Loucy (cell line): ENCODE measurements at regions not wholly inside any gene's neighbourhood (a gene's known extent, or its start where the extent isn't known, plus 50 kb on each side); places are given as distances from the start of the nearest gene placed in this dataset.

Experiments used
- H2AFZ ChIP-seq: fragments of 200-600 bp; sonication (generic); 2 replicates; pipeline ENCODE4 v1.6.0; 2016; ENCODE audit warnings: antibody characterized with exemption, mild to moderate bottlenecking, low read length, moderate library complexity
- H3F3A ChIP-seq: fragments of 200-600 bp; 2 replicates; pipeline ENCODE4 v1.6.0; 2016; ENCODE audit warnings: antibody characterized with exemption, low read depth, mild to moderate bottlenecking
- H3K27me3 ChIP-seq: fragments of 200-600 bp; sonication (generic); 2 replicates; pipeline ENCODE4 v1.6.1; 2014; ENCODE audit warnings: low read length, mild to moderate bottlenecking; ENCODE audit not compliant: insufficient read depth, poor library complexity, severe bottlenecking
- H3K36me3 ChIP-seq: fragments of 200-600 bp; sonication (generic); 2 replicates; pipeline ENCODE4 v1.6.1; 2016; ENCODE audit warnings: low read length; ENCODE audit not compliant: insufficient read depth
- H3K4me1 ChIP-seq: fragments of 200-600 bp; sonication (generic); 2 replicates; pipeline ENCODE4 v1.5.1; 2014; ENCODE audit warnings: low read length, mild to moderate bottlenecking; ENCODE audit not compliant: insufficient read depth, poor library complexity, severe bottlenecking
- H3K4me2 ChIP-seq: fragments of 200-600 bp; sonication (generic); 2 replicates; pipeline ENCODE4 v1.6.0; 2014; ENCODE audit warnings: antibody characterized with exemption, low read length, low read depth, mild to moderate bottlenecking; ENCODE audit not compliant: poor library complexity, severe bottlenecking
- H3K4me3 ChIP-seq: fragments of 200-600 bp; sonication (generic); 2 replicates; pipeline ENCODE4 v1.5.1; 2014; ENCODE audit warnings: low read length, mild to moderate bottlenecking, mixed read lengths; ENCODE audit not compliant: poor library complexity, severe bottlenecking
- H3K79me2 ChIP-seq: fragments of 200-600 bp; sonication (generic); 2 replicates; pipeline ENCODE4 v1.6.1; 2014; ENCODE audit warnings: low read length; ENCODE audit not compliant: insufficient read depth
- H3K9ac ChIP-seq: fragments of 200-600 bp; sonication (generic); 2 replicates; pipeline ENCODE4 v1.6.0; 2014; ENCODE audit warnings: mild to moderate bottlenecking, low read depth, low read length, moderate library complexity; ENCODE audit not compliant: poor library complexity, severe bottlenecking
- H3K9me2 ChIP-seq: fragments of 200-600 bp; sonication (generic); replicated peaks from 2 replicates; pipeline ENCODE4 v1.6.1; 2016; ENCODE audit warnings: low read depth, low read length, mixed read lengths
- H3K9me3 ChIP-seq: fragments of 200-600 bp; sonication (generic); 2 replicates; pipeline ENCODE4 v1.6.1; 2014; ENCODE audit warnings: mild to moderate bottlenecking, antibody characterized with exemption, low read length, low read depth; ENCODE audit not compliant: insufficient read depth
- H4K20me1 ChIP-seq: fragments of 200-600 bp; sonication (generic); 2 replicates; pipeline ENCODE4 v1.6.0; 2014; ENCODE audit warnings: antibody characterized with exemption, low read length, mild to moderate bottlenecking; ENCODE audit not compliant: insufficient read depth, poor library complexity, severe bottlenecking
- CTCF ChIP-seq: fragments of 200-600 bp; sonication (generic); conservative IDR thresholded peaks from 2 replicates; pipeline ENCODE4 v1.5.1; 2014; ENCODE audit warnings: mild to moderate bottlenecking, antibody characterized with exemption, low read length
- EZH2phosphoT487 ChIP-seq: fragments of 200-600 bp; IDR thresholded peaks from 2 replicates; pipeline ENCODE4 v1.6.1; 2018; ENCODE audit warnings: antibody characterized with exemption, mild to moderate bottlenecking, moderate library complexity, borderline replicate concordance

- Histone ChIP-seq H4K20me1 (no peaks in the 10 kb centered on the region), H3K4me2 (no peak overlapping the region), H2AFZ (no peak overlapping the region), H3K27me3 (no peaks in the 10 kb centered on the region), H3K36me3 (no peaks in the 10 kb centered on the region), H3K79me2 (no peaks in the 10 kb centered on the region), H3K4me1 (no peaks in the 10 kb centered on the region), H3K9me3 (no peaks in the 10 kb centered on the region), H3K4me3 (no peak overlapping the region), H3F3A (no peaks in the 10 kb centered on the region), H3K9me2 (no peaks in the 10 kb centered on the region), H3K9ac (no peak overlapping the region)
- TF ChIP-seq EZH2phosphoT487 (no peak), CTCF (no peak)
Observed at GRCh38 chr2:18496516-18496915, 63.9 kb downstream of the RDH14 start.

GRCh38 chr2:18495058-18495457 lies 65.4 kb downstream of the RDH14 start:
- Histone ChIP-seq H3K36me3 (no peaks in the 10 kb centered on the region), H4K20me1 (no peaks in the 10 kb centered on the region), H3K9ac (no peak overlapping the region), H3K4me1 (no peaks in the 10 kb centered on the region), H2AFZ (no peak overlapping the region), H3K27me3 (no peaks in the 10 kb centered on the region), H3K79me2 (no peaks in the 10 kb centered on the region), H3K4me2 (no peak overlapping the region), H3K9me3 (no peaks in the 10 kb centered on the region), H3K9me2 (no peaks in the 10 kb centered on the region), H3K4me3 (no peak overlapping the region), H3F3A (no peaks in the 10 kb centered on the region)
- TF ChIP-seq EZH2phosphoT487 (no peak), CTCF (no peak)

- TF ChIP-seq EZH2phosphoT487 = no peak
- TF ChIP-seq CTCF = no peak
- H3F3A ChIP-seq = no peaks in the 10 kb centered on the region
- no peaks in the 10 kb centered on the region for H3K79me2 ChIP-seq
- no peaks in the 10 kb centered on the region for H3K9me3 ChIP-seq
- no peaks in the 10 kb centered on the region for H3K4me1 ChIP-seq
- no peak overlapping the region for H3K9ac ChIP-seq
- H3K4me3 ChIP-seq = no peak overlapping the region
- H3K4me2 ChIP-seq = no peak overlapping the region
- no peaks in the 10 kb centered on the region for H3K36me3 ChIP-seq
- H4K20me1 ChIP-seq = no peaks in the 10 kb centered on the region
- no peaks in the 10 kb centered on the region for H3K9me2 ChIP-seq
- no peaks in the 10 kb centered on the region for H3K27me3 ChIP-seq
- H2AFZ ChIP-seq = no peak overlapping the region
Observed at GRCh38 chr2:18492721-18493120, 67.7 kb downstream of the RDH14 start.
